HEK293 (cell line): ENCODE measurements at regions not wholly inside any gene's neighbourhood (a gene's known extent, or its start where the extent isn't known, plus 50 kb on each side); places are given as distances from the start of the nearest gene placed in this dataset.

ENCODE experiments used
- YY1 ChIP-seq: fragments of 450-650 bp; formaldehyde crosslinking; IDR thresholded peaks from 2 replicates; pipeline ENCODE4 v1.5.1; 2018; ENCODE audit warnings: missing biosample characterization, missing genetic modification characterization
- ZEB2 ChIP-seq: fragments of 450-650 bp; formaldehyde crosslinking; IDR thresholded peaks from 2 replicates; pipeline ENCODE4 v1.5.1; 2016; ENCODE audit warnings: missing biosample characterization, missing genetic modification characterization
- ZFP41 ChIP-seq: fragments of 450-650 bp; formaldehyde crosslinking; IDR thresholded peaks from 2 replicates; pipeline ENCODE4 v1.5.1; 2016; ENCODE audit warnings: missing biosample characterization, missing genetic modification characterization, borderline replicate concordance
- ZNF274 ChIP-seq, 2 experiments: fragments of 200-500 bp in 1 of 2; fragments of 450-650 bp in 1 of 2; sonication (Bioruptor generic) in 1 of 2; formaldehyde crosslinking in 1 of 2; IDR thresholded peaks; 2 replicates each; pipeline versions ENCODE4 v1.5.1 to v1.6.1; 2014 to 2016; ENCODE audit warnings: borderline replicate concordance in 1 of 2, inconsistent platforms in 1 of 2, low read length in 1 of 2, missing biosample characterization in 1 of 2, missing genetic modification characterization in 1 of 2
- ZNF48 ChIP-seq: fragments of 450-650 bp; formaldehyde crosslinking; IDR thresholded peaks from 2 replicates; pipeline ENCODE4 v1.5.1; 2016; ENCODE audit warnings: missing biosample characterization, missing genetic modification characterization
- ZNF510 ChIP-seq: fragments of 450-650 bp; formaldehyde crosslinking; IDR thresholded peaks from 2 replicates; pipeline ENCODE4 v1.5.1; 2018; ENCODE audit warnings: mild to moderate bottlenecking, missing genetic modification characterization, missing biosample characterization; ENCODE audit not compliant: insufficient replicate concordance
- ZNF621 ChIP-seq: fragments of 450-650 bp; formaldehyde crosslinking; IDR thresholded peaks from 2 replicates; pipeline ENCODE4 v1.5.1; 2017; ENCODE audit warnings: missing biosample characterization, missing genetic modification characterization
- TF ChIP-seq, protein P1 (sequence below): fragments of 450-650 bp; formaldehyde crosslinking; IDR thresholded peaks from 2 replicates; pipeline ENCODE4 v1.5.1; 2016; ENCODE audit warnings: missing biosample characterization, missing genetic modification characterization

DNA sequence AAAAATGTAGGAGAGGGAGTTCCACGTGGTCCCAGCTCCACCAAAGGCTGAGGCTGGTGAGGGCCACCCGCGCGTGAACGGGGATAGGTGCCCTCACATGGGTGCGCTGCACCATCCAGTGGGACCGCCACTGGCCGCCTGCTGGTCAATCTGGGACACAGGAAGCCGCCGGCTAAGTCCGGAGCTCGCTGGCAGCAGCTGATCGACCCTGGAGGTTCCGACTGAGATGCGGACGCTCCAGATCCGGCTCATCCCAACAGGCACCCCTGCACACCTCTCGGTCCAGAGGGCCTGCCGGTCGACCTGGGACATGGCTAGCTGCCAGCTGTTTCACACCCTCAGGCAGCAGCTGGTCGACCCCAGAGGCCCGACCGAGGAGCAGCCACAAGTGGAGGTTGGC, 116.5 kb upstream of the ANKRD30BL start:
- TF ChIP-seq ZEB2 (no peak), ZNF621 (no peak), ZNF48 (no peak), YY1 (tag by site-specific recombination) (no peak), ZNF274 (IDR thresholded peaks at IDR 0.05; ENCODE audit: low read length) (no peak), ZNF274 (tag by site-specific recombination; IDR thresholded peaks at IDR 0.05; ENCODE audit: borderline replicate concordance) (no peak), ZNF510 (tag by site-specific recombination) (no peak), ZFP41 (tag by site-specific recombination) (no peak)
- TF ChIP-seq, protein P1, sequence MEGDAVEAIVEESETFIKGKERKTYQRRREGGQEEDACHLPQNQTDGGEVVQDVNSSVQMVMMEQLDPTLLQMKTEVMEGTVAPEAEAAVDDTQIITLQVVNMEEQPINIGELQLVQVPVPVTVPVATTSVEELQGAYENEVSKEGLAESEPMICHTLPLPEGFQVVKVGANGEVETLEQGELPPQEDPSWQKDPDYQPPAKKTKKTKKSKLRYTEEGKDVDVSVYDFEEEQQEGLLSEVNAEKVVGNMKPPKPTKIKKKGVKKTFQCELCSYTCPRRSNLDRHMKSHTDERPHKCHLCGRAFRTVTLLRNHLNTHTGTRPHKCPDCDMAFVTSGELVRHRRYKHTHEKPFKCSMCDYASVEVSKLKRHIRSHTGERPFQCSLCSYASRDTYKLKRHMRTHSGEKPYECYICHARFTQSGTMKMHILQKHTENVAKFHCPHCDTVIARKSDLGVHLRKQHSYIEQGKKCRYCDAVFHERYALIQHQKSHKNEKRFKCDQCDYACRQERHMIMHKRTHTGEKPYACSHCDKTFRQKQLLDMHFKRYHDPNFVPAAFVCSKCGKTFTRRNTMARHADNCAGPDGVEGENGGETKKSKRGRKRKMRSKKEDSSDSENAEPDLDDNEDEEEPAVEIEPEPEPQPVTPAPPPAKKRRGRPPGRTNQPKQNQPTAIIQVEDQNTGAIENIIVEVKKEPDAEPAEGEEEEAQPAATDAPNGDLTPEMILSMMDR (tag by site-specific recombination), result no peak
